Stimulated activated CD4-positive, alpha-beta T cell treated with anti-CD3 and anti-CD28 coated beads, TNF-alpha, amount 100 ng/mL, for 1 hour (primary cell): ENCODE measurements at regions not wholly inside any gene's neighbourhood (a gene's known extent, or its start where the extent isn't known, plus 50 kb on each side); places are given as distances from the start of the nearest gene placed in this dataset.
"Not testable (repeated sequence)": the region's sequence is repeated elsewhere in the genome, so short reads cannot be mapped to it uniquely, and the experiment has no call there.

ENCODE experiments used
- DNase-seq, 3 donors: peaks; one replicate each; pipeline ENCODE4 v3.0.0-alpha.2; 2020; ENCODE audit warnings: low read depth in 3 of 3, low spot score in 1 of 3

DNA sequence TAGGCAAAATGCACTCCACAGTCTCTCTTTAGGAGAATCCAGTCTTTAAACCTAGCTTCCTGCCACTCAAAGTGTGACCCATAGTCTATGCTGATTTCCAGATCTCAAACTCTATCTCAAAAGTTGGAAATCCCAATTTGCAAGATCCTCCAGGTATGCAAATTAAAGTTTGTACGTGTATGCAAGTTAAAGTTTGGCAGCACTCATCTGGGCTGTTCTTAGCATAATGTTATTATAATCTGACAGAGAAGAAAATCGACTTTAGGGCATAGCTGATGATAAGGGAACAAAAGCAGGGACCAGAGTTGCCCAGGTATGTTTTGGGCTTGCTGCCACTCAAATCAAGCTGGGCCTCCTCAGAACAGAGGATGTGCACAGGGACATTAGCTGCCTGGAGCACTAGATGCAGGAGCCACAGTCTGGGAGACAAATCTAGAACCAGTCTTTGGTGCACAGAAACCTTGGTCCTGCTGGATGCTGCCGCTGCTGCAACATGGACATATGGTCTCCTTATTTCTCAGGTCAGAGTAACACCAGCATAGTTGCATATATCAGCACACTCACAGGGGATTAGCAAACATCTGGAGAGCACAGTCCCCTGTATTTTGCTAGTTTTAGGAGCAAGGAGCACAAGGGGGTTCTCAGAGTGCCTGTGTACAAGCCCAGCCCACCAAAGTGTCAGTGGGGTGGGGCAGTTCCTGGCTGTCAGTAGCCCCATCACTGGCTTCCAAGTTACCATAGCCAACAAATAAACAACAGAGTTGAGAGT lies 242.6 kb downstream of the TTC32 start:
- no peak for DNase-seq

DNA sequence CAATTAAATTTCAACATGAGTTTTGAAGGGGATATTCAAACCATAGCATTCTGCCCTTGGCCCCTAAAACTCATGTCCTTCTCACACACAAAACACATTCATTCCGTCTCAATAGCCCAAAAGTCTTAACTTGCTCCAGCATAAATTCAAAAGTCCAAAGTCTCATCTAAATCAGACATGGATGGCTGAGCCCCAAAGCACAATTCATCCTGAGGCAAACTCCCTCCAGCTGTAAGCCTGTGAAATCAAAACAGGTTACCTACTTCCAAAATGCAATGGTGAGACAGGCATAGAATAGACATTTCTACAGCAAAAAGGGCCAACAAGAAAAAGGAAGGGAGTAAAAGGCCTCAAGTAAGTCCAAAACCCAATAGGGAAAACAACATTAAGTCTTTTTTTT lies 245.8 kb downstream of the TTC32 start:
- no peak for DNase-seq

DNA sequence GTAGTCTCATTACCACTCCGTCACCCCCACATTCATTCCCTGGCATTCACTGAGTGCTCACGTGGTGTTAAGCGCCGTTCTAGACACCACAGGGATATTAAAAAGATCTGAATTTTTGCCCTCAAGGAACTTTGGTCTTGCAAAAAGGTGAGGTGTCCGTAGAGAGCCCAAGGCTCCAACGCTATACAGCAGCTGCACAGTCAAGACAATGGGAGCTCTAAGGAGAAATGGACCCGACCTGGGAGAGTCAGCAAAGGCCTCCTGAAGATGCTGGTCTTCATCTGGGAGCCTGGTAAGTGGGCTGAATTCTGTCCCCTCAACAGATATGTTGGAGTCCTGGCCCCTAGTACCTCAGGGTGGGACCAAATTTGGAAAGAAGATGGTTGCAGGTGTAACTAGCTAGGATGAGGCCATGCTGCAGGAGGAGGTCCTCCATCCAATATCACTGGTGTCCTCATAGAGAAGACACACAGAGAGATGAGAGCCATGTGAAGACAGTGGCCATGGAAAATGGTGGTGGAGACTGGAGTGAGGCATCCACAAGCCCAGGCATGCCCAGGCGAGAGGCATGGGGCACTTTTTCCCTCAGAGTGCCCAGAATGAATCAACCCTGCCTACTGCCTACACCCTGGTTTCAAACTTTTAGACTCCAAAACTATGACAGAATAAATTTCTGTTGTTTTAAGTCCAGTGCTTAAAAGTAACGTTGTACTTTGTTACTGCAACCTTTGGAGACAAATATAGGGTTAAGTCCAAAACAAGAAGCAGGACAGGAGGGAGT lies 247.3 kb downstream of the TTC32 start:
- no peak for DNase-seq

DNA sequence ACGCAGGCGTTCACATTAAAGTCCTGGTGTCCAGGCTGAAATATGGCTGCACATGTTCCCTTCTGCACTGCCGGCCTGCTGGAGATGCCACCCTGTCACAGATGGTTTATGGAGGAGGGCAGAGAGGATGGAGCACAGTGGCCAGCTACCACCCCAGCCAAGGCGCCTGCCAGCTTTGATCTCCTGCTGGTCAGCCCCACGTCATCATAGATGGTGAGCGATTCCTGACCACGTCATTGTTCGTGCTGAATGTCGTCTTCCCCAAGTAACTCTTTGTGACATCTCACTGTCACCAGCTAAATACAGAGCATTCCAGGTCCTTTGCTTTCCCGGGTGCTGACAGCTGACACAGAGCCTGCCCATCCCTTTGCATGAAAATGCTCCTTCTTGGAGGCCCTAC lies 248.3 kb downstream of the TTC32 start:
- no peak for DNase-seq

DNA sequence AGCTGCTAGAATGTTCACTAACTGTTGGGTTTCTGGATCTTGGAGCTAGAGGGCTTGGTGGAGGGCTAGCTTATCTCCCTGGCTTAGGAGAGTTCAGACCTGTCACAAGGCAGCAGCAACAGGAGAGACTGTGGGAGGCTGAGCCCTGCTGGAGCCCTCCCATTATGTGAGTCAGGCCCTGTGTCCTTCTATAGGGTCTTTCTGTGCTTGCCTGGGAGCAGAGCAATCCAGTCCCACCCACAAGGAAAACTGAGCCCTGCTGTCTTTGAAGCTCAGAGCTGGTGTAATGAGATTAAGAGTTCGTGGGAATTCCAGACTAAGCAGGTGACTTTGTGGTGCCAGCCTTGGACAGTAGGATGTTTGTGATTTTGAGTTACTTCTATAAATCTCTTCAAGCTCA lies 249.0 kb downstream of the TTC32 start:
- no peak for DNase-seq

DNA sequence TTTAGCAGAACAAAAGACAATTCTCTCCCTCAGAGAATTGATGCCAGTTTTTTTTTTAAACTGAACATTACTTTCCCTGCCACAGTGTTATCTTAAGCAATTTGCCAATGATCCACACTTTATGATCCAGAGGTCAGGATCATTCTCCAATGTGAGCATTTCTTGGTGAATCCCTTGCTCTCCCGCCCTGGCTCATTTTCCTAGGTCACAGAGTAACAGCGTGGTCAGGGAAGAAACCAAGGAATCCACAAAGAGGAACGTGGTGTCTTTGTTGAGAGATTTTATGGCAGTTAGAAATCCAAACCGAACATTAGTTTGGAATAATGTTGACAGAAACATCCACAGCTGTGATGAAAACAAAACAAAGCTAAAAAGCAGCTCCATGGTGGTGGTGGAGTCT lies 250.3 kb downstream of the TTC32 start:
- no peak for DNase-seq

DNA sequence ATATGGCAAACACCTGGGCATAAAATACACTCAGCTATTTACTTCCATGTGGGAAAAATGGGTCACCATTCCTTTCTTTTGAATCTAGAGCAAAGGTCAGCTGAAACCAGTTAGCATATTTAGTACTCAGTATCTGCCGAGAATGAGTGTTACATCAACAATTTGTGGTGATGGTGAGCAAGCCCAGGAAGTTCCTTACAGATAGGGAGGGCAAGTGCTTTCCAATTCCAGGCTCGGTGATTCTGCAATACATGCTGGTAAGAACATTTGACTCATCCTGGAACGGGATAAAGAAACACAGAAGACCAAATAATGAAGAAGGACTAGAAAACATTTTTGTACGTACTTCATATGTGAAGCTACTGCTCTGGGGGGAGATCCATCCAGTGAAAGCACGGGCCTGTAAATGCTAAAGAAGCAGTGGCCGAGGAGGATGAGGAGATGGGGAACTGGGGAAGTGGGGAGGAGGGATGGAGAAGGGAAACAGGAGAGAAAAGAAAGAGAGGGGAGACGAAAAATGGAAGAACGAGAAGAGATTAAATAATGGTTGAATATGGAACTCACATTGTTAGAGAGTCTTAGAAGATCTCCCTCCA lies 251.9 kb downstream of the TTC32 start:
- no peak for DNase-seq

DNA sequence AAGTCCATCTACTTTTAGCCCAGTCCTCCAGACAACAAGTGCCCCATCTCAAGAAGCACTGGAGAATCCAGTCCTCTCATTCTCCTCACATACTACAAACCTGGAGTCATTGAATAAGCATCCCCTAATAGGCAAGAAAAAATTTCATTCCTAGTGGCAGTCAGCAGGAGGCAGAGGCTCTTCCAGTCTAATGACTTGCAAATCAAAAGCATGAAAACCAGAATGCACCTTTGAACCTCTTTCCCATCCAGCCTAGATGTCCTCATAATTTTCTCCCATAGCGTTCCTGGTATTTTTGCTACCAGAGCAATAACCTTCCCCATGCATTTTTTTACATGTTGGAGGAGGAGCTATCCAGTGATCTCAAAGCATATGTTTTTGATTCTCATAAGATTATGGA lies 252.6 kb downstream of the TTC32 start:
- no peak for DNase-seq

DNA sequence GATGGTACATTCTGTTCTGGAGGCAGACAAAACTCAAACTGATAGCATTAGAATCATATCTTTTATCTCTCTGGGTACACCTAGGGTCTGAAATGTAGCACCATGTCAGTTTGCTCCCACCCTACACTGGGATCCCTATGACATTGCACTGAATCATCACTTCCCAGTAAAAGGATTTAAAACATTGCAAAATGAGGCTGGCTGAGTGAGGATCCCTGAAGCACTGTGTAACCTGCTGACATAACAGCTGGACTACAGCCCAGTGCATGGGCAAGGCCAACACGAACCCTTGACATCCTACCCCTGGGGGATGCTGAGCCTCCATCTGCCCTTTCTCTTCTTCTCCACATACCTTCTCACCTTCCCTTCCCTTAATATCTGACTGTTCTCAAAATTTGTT lies 253.2 kb downstream of the TTC32 start:
- DNase-seq: no peak

DNA sequence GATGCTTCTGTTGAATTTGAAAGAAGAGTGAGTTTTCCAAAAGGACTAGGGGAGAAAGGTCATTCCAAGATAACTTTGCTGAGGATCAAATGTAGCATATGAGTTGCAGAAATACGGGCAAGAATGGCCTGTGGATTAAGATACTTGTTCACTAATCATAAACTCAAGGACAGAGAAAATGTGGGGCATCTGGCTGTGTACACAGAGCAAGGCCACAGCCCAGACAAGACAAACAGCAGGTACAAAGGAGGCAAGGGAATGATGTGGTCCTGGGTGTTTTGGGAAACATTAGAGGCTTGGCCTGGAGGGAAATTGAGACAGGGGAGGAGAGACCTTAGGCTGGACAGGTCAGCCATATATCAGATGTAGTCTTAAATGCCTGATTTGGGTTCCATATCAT lies 254.8 kb downstream of the TTC32 start:
- no peak for DNase-seq

DNA sequence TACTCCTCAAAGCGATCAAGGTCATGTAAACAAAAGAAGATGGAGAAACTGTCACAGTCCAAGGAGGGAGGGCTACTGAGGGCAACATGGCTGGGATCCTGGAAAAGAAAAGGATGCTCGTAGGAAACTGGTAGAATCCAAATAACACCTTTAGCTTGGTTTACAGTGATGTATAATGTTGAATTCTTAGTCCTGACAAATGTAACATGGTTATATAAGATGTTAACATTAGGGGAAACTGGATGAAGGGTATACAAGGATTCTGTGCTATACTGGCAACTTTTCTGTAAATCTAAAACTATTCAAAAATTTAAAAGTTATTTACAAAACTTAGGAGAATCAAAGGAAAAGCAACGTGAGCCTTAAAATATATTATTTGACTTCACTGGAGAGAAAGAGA lies 257.0 kb downstream of the TTC32 start:
- DNase-seq: no peak

DNA sequence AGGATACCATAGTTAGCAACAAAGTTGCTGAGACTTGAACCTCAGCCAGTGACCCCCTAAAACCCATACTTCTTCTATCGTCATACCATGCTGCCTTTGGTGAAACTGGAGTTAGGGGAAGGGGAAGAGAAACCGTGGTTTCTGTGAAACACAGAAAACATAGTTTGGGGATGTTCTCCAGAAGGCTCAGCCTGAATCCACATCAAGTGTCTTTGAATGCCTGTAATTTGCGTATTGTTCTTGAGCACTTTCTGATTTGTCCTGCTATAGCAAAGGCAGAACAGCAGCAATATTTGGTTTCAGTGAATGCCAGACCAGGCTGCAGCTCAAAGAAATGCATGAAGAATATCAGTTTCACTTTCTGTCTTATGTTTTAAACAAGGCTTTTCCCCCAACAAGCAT lies 258.7 kb downstream of the TTC32 start:
- no peak for DNase-seq

DNA sequence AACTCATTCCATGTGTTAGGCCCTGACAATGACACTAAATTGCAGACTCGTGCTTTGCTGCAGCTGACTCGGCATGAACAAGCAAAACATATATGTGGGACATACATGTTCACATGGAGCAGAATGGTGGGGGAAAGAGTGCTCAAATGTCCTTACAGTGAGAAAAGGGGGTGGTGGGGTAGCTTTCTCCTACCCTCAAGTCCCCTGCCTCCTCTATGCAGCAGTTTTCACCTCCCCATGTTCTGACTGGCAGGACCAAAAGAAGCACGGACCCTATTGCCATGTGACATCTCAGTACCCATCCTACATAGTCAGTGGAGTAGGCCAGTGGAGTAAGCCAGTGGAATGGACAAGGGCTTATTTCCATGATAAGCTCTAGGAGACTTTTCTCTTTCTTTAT lies 259.3 kb downstream of the TTC32 start:
- no peak for DNase-seq

DNA sequence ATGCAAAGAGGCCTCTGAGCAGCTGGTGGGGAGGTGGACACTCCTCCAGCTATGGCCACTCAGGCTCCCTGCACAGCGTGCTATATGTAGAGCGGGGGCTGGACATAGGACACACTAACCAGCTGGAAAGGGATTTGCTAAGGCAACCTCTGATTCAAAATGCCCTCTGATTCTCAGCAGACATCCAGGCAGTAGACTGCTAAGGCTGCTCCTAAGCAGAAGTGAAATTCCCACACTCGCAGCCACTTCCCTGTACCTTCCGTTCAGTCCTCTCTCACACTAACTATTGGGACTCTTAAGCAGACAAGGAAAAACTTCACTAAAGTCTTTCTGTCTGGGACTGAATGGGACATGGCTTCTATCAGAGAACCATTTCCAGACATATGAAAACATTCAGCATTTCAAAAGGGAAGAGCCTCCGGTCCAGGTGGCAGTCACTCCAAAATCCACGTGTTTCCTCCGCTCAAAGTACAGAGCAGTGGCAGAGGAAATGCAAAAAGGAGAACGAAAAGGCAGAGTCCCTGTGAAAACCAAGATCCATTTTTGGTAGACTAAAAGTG lies 265.8 kb downstream of the TTC32 start:
- DNase-seq: no peak

DNA sequence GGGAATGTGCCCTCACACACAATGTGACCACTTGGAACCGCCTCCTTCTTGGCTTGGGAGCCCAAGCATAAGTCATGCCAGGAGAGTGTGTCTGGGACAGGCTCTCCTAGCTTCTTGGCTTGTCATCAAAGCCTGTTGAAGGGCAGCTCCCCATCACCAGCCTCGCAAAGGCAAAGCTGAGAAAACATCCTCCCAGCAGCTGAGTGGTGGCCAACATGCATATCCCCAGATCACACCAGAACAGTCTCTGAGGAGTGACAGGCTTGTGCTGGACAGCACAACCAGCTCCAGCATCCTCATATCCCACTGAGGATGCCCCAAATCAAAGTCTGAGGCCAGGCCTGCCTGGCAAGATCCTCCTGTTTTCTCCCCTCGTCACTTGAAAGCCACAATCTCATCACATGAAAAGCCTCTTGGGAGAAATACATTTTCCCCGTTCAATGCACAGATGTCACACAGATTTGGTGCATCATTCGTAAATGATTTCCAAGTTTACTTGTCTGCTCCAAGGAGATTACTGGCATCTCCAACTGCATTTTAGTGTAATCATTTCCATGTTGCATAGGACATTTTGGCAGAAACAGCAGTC lies 269.3 kb downstream of the TTC32 start:
- DNase-seq: no peak

DNA sequence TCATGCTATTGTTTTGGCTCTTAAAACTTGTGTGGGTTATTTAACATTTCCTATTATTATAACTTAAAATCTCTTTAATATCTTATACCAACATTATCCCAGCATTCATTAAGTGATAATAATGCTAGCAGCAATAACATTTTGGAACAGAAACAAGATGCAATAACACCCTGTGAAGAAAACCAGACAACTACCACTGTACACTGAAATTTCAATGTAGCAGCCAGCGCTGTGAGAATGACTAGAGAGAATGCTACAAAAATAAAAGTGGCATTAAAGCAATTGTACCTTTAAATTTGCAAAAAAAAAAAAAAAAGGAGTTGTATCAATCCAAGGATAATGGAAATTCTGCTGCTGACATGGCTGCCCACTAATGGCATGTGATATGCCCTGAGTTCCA lies 269.9 kb downstream of the TTC32 start:
- DNase-seq: no peak

DNA sequence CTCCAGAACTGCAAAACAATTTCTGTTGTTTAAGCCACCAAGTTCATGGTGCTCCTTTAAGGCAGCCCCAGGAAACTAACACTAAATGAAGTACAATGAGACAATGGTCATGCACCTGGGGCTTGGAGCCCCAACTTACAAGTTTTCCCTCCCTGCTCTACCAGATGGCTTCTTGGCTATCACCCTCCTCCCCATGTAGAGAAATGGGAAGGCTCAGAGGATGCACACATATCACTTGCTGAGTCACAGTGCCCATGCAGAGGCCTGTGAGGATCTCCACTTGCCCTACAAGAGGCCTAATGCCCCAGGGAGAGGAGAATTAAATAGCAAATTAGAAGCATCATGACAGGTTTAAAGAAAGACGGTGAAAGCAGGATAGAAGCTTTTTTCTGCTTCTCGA lies 270.9 kb downstream of the TTC32 start:
- no peak for DNase-seq

DNA sequence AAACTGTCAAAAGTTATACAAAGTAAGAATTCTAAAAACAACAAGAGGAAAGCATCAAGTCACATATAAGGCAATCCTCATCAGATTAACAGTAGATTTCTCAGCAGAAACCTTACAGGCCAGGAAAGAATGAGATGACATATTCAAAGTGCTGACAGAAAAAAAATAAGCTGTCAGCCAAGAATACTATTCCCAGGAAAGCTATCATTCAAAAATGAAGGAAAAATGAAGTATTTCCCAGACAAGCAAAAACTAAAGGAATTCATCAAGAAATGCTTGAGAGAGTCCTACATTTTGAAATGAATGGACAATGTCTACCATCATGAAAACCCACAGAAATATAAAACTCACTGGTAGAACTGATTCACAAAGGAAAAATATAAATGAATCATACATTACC lies 268.9 kb upstream of the OSR1 start:
- no peak for DNase-seq

DNA sequence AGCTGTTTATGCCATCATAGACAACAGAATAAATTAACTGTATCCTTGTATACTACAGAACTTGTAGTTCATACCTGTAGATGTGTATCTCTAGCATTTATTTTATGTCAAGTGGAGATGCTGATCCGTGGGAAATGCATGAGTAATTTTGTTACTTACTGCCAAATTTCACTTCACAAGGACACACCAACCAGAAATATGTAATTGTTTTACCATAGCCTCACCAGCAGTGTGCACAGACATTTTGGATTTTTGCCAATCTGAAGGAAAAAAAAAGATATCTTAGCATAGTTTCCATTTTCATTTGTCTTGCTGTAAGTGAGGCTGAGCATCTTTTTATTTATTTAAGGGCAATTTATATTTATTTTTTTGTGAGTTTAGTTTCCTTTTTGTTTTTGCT lies 265.1 kb upstream of the OSR1 start:
- no peak for DNase-seq

DNA sequence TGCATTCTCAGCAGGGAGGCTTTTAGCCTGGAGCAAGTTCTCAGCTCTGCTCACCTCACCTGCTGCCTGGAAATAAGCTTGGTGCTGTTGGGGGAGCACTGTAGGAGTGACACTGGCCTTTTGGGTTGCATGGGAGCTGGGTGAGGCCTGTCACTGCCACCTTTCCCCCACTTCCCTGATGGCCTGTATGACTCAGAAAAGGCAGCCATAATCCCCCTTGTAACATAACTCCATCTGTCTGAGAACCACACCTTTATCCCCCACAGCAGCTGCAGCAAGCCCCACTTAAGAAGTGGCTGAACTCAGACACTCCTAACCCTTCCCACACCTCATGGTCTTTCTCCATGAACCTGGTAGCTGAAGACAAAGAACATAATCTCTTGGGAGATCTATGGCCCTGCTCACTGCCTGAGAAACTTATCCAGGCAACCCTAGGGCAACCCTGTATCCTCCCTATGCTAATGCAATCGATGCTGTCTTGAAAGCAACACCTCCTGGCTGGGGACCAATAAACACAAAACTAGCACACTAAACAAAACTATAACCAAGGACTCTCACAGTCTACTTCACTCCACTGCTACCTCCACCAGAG lies 258.9 kb upstream of the OSR1 start:
- DNase-seq: no peak

DNA sequence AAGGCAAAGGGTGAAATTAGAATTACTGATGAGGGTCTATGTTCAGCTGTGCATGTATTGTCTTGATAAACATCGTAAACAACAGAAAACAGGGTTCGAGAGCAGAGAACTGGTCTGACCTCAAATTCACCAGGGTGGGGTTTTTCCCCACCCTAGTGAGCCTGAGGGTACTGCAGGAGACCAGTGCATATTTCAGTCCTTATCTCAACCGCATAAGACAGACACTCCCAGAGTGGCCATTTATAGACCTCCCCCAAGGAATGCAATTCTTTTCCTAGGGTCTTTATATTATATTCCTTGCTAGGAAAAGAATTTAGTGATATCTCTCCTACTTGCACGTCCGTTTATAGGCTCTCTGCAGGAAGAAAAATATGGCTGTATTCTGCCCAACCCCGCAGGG lies 257.0 kb upstream of the OSR1 start:
- DNase-seq: not testable (repeated sequence)
